Omental fat pad (tissue), 3 donors: ENCODE measurements at regions not wholly inside any gene's neighbourhood (a gene's known extent, or its start where the extent isn't known, plus 50 kb on each side); places are given as distances from the start of the nearest gene placed in this dataset.

ENCODE experiments used
- ATAC-seq: fragments of 150-250 bp; one replicate; pipeline ENCODE4 v1.9.1; 2016; ENCODE audit warnings: mild to moderate bottlenecking, moderate library complexity; ENCODE audit not compliant: low FRiP score
- DNase-seq: peaks from one replicate; pipeline ENCODE4 v3.0.0-alpha.2; 2019; ENCODE audit warnings: low spot score
- CTCF ChIP-seq, 3 donors: fragments of 450-650 bp; IDR thresholded peaks; one replicate each; pipeline ENCODE4 v1.5.1; 2016 to 2017; ENCODE audit warnings: antibody characterized with exemption in 3 of 3, mild to moderate bottlenecking in 3 of 3, moderate library complexity in 2 of 3

- ATAC-seq (peak; percentile 37), DNase-seq (no peak)
- TF ChIP-seq CTCF (IDR thresholded peaks at IDR 0.05) = no peak
Measured at GRCh38 chr1:90325168-90325567, 330.3 kb downstream of the ZNF326 start.

- TF ChIP-seq CTCF (IDR thresholded peaks at IDR 0.05) = no peak
- ATAC-seq = no peak
- no peak for DNase-seq
Measured at GRCh38 chr1:90322186-90322585, 327.3 kb downstream of the ZNF326 start.

- no peak for ATAC-seq
- no peak for TF ChIP-seq CTCF (IDR thresholded peaks at IDR 0.05)
- no peak for DNase-seq
Measured at GRCh38 chr1:90319918-90320317, 325.0 kb downstream of the ZNF326 start.

GRCh38 chr1:90318431-90318830 is 323.5 kb downstream of the ZNF326 start:
- DNase-seq (no peak), ATAC-seq (no peak)
- TF ChIP-seq CTCF (IDR thresholded peaks at IDR 0.05) = no peak

- TF ChIP-seq CTCF (IDR thresholded peaks at IDR 0.05) = no peak
- no peak for ATAC-seq
- no peak for DNase-seq
Measured at GRCh38 chr1:90317628-90318027, 322.7 kb downstream of the ZNF326 start.

- DNase-seq (no peak), ATAC-seq (no peak)
- no peak for TF ChIP-seq CTCF (IDR thresholded peaks at IDR 0.05)
Measured at GRCh38 chr1:90314533-90314932, 319.6 kb downstream of the ZNF326 start.

GRCh38 chr1:90313778-90314177 is 318.9 kb downstream of the ZNF326 start:
- ATAC-seq (no peak), DNase-seq (no peak)
- TF ChIP-seq CTCF (IDR thresholded peaks at IDR 0.05) = no peak
